Lower leg skin (tissue), 4 donors: ENCODE measurements at regions not wholly inside any gene's neighbourhood (a gene's known extent, or its start where the extent isn't known, plus 50 kb on each side); places are given as distances from the start of the nearest gene placed in this dataset.

Source experiments
- DNase-seq, 2 donors: peaks; one replicate each; pipeline ENCODE4 v3.0.0-alpha.2; 2019; ENCODE audit warnings: low spot score in 2 of 2
- H3K4me3 ChIP-seq: fragments of 200-600 bp; sonication (generic); 2 replicates; pipeline ENCODE4 v1.5.1; 2017; ENCODE audit warnings: mild to moderate bottlenecking, low read depth; ENCODE audit not compliant: poor library complexity, severe bottlenecking
- POLR2A ChIP-seq, 2 donors: fragments of 450-650 bp; IDR thresholded peaks; one replicate each; pipeline ENCODE4 v1.6.1; 2016 to 2017; ENCODE audit warnings: antibody characterized with exemption in 2 of 2, mild to moderate bottlenecking in 1 of 2, moderate library complexity in 1 of 2
- WGBS, 2 donors: methylation state at CpG; one replicate each; pipeline ENCODE4 v1.1.5; 2018; 5-methylcytosine and 5-hydroxymethylcytosine counted together
- intact Hi-C: fragments of 100-400 bp; cut with DNase I; formaldehyde crosslinking; loops from one replicate; pipeline ENCODE4 v1.15.0; 2023; ENCODE audit warnings: low total_unique reads
- TF ChIP-seq, protein P1 (sequence below), 3 donors: fragments of 450-650 bp; IDR thresholded peaks; one replicate each; pipeline ENCODE4 v1.5.1; 2016; ENCODE audit warnings: antibody characterized with exemption in 3 of 3, mild to moderate bottlenecking in 3 of 3, moderate library complexity in 2 of 3

DNA sequence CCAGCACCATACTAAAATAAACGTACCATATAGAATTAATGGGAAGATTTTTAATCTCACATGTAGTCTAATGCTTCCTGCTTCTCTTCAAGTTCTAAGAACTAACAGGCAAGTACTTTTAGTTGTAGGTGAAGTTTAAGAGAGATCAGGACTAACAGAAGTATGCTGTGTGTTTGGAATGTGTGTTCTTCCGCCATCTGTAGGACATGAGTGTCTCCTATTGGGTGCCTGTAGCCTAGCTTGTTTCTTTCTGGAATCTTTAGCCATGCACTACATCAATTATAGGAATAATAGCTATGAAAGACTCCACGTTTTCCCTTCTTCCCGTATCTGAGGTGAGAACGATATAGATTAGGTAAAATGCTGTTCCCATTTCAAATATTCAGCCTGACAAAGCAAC lies 140.2 kb upstream of the AHR start:
- WGBS, 2 donors, result 94 to 98% methylated on average over 5 of the region's 5 CpGs
- intact Hi-C loops, result no loop called here
- H3K4me3 ChIP-seq, result no peak overlapping the region
- TF ChIP-seq, protein P1, sequence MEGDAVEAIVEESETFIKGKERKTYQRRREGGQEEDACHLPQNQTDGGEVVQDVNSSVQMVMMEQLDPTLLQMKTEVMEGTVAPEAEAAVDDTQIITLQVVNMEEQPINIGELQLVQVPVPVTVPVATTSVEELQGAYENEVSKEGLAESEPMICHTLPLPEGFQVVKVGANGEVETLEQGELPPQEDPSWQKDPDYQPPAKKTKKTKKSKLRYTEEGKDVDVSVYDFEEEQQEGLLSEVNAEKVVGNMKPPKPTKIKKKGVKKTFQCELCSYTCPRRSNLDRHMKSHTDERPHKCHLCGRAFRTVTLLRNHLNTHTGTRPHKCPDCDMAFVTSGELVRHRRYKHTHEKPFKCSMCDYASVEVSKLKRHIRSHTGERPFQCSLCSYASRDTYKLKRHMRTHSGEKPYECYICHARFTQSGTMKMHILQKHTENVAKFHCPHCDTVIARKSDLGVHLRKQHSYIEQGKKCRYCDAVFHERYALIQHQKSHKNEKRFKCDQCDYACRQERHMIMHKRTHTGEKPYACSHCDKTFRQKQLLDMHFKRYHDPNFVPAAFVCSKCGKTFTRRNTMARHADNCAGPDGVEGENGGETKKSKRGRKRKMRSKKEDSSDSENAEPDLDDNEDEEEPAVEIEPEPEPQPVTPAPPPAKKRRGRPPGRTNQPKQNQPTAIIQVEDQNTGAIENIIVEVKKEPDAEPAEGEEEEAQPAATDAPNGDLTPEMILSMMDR (IDR thresholded peaks at IDR 0.05), result no peak
- TF ChIP-seq POLR2A (IDR thresholded peaks at IDR 0.05), result no peak
- DNase-seq, result no peak

DNA sequence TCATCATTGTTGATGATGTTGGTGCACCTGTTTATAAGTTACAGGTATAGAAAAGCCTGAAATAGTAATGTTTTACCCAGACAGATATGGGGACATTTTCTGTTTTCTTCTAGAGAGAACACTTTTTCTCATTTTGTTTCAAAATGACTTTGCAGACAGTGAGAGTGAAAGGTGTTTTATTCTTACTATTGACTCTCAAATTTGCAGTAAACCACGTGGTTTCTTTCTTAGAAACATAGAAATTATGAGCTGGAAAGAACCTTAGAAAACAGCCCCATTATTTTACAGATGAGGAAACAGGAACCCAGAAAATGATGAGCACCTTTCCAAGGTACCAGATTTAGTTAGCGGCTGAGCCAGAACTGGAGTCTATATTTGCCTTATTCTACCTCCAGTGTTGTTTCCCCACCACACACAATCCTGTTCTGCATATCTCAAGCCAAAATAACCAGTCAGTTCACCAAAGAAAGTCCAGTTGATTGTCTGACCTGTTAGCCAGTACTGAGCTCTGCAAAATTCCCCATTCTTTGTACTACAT lies 138.9 kb upstream of the AHR start:
- TF ChIP-seq, protein P1 (IDR thresholded peaks at IDR 0.05), result no peak
- TF ChIP-seq POLR2A (IDR thresholded peaks at IDR 0.05), result no peak
- intact Hi-C loops, result no loop called here
- no peak for DNase-seq
- 76 to 93% methylated on average over 2 of the region's 2 CpGs for WGBS, 2 donors
- no peak overlapping the region for H3K4me3 ChIP-seq

DNA sequence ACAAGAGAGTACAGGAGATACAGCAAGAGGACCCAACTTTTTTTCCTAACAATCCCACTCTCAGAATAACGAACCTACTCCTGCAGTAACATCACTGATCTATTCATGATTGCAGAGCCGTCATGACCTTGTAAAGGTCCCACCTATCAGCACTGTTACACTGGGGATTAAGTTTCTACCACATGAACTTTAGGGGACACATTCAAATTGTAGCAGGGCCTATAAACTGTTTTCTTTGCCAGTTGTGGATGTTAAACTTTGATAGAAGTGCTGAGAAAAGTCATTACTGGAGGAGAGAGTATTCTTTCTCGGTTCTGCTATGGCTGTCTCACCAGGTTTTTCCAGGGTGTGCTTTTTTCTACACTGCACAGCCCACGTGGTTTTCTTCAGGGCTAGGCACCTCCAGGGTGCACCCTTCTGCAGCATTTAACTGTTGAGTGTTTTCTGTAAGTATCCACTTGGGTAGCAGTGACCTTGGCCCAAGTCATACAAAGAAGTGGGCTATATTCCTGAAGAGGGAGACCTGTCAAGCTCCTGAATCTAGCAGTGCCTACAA lies 131.6 kb upstream of the AHR start:
- TF ChIP-seq, protein P1 (IDR thresholded peaks at IDR 0.05), result no peak
- no peak for TF ChIP-seq POLR2A (IDR thresholded peaks at IDR 0.05)
- 81% methylated on average over 4 of the region's 4 CpGs for WGBS, 2 donors
- H3K4me3 ChIP-seq, result no peak overlapping the region
- DNase-seq, result no peak
- intact Hi-C loops, result no loop called here

DNA sequence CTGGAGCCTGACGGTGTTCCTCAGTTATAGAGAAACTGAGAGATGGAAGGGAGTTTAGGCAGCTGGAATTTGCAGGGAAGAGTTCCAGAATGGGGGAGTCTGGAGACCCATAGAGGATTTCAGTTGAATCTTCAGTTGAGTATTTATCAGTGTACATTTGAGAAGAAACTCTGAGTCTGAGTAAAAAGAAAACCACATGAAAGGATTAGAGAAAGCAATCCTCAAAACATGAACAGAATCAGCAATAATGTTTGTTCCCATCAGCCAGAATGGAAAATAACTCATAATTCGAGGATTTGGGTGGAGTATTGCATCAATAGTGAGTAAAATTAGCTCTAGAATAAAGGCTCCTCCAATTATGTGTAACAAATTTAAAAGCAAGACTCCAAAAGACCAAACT lies 130.0 kb upstream of the AHR start:
- TF ChIP-seq, protein P1 (IDR thresholded peaks at IDR 0.05), result no peak
- TF ChIP-seq POLR2A (IDR thresholded peaks at IDR 0.05), result no peak
- intact Hi-C loops, result no loop called here
- WGBS, 2 donors, result 59 to 72% methylated on average over 2 of the region's 2 CpGs
- no peak for DNase-seq
- no peak overlapping the region for H3K4me3 ChIP-seq

DNA sequence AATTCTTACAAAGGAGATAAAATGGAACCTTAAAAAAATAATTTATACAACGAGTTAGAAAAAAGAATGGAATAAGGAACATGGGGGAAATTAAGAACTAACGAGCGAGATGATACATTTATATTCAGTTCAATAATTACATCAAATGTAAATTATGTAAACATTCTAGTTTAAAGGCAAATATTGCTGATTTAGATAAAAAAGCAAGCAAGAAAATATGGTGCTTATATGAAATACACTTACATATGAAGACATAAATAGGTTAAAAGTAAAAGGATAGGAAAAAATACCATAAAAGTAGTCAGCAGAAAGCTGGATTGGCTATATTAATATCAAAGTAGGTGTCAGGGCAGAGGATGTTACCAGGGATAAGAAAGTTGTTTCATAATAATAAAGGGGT lies 127.0 kb upstream of the AHR start:
- H3K4me3 ChIP-seq, result no peak overlapping the region
- intact Hi-C loops, result no loop called here
- TF ChIP-seq POLR2A (IDR thresholded peaks at IDR 0.05), result no peak
- TF ChIP-seq, protein P1 (IDR thresholded peaks at IDR 0.05), result no peak

More for the DNA sequence above, 127.0 kb upstream of the AHR start:
- DNase-seq, result no peak
- WGBS, 2 donors, result 93 to 94% methylated on average over 3 of the region's 3 CpGs
